ENCODE measurements at regions not wholly inside any gene's neighbourhood (a gene's known extent, or its start where the extent isn't known, plus 50 kb on each side); places are given as distances from the start of the nearest gene placed in this dataset.

DNA sequence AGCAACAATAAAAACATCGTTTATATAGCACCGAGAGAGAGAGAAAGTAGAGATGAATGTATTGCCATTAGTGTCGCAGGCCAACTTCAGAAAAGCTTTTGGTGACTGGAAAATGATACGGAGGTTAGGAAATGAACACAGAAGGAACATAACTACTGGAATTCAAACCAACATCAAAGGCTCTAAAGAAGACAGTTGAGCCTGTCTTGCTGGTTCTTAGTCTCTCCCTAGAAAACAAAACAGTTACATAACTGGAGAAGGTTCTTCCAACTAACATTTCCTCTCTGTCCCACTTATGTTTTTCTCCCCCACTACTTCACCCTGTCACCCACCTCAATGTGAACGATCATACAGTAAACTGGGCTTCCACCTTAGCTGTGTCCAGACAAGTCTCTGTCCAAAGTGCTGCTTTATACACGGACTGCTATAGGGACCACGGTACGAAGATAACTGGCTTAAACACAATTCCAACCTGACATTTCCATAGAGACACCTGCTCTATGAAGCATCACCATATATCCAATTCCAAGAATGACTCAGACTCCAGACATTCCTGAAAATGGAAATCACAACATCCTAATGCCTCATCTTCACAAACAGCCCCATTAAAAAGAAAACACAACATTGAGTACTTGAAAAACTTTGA is 85.2 kb upstream of the ARHGAP32 start:
- no peak for DNase-seq
- TF ChIP-seq, protein P1, sequence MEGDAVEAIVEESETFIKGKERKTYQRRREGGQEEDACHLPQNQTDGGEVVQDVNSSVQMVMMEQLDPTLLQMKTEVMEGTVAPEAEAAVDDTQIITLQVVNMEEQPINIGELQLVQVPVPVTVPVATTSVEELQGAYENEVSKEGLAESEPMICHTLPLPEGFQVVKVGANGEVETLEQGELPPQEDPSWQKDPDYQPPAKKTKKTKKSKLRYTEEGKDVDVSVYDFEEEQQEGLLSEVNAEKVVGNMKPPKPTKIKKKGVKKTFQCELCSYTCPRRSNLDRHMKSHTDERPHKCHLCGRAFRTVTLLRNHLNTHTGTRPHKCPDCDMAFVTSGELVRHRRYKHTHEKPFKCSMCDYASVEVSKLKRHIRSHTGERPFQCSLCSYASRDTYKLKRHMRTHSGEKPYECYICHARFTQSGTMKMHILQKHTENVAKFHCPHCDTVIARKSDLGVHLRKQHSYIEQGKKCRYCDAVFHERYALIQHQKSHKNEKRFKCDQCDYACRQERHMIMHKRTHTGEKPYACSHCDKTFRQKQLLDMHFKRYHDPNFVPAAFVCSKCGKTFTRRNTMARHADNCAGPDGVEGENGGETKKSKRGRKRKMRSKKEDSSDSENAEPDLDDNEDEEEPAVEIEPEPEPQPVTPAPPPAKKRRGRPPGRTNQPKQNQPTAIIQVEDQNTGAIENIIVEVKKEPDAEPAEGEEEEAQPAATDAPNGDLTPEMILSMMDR (IDR thresholded peaks at IDR 0.05; ENCODE audit: low read depth, low read length) = no peak
- no peaks in the 10 kb centered on the region for H3K36me3 ChIP-seq
- H3K27me3 ChIP-seq (ENCODE audit: insufficient read depth, low read depth, severe bottlenecking) = no peaks in the 10 kb centered on the region
- no peak overlapping the region for H3K4me3 ChIP-seq (ENCODE audit: low read depth, low read length)
- H3K27ac ChIP-seq = no peak overlapping the region
- no peaks in the 10 kb centered on the region for H3K9me3 ChIP-seq (ENCODE audit: severe bottlenecking)

DNA sequence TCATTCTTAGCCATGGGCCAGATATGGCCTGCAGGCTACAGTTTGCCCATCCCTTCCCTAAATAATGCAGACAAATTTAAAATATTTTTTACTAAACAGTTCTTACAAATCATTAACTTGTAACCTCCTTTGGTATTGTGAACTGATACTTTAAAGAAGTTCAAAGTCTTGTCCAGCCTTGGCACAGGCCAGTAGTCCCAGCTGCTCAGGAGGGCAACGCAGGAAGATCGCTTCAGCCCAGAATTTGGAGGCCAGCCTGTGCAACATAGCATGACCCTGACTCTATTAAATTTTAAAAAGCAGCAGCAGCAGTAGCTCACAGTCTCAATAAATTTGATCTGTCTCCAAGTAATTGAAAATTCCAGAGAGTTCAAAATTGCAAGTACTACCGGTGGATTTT is 83.7 kb upstream of the ARHGAP32 start:
- TF ChIP-seq, protein P1 (IDR thresholded peaks at IDR 0.05; ENCODE audit: low read depth, low read length) = no peak
- Histone ChIP-seq H3K9me3 (ENCODE audit: severe bottlenecking) (no peaks in the 10 kb centered on the region), H3K36me3 (0 out of 2 replicates have a peak, but pooled peaks cover 3% of the 10 kb centered on the region), H3K27me3 (ENCODE audit: insufficient read depth, low read depth, severe bottlenecking) (no peaks in the 10 kb centered on the region), H3K27ac (no peak overlapping the region), H3K4me3 (ENCODE audit: low read depth, low read length) (no peak overlapping the region)
- no peak for DNase-seq

DNA sequence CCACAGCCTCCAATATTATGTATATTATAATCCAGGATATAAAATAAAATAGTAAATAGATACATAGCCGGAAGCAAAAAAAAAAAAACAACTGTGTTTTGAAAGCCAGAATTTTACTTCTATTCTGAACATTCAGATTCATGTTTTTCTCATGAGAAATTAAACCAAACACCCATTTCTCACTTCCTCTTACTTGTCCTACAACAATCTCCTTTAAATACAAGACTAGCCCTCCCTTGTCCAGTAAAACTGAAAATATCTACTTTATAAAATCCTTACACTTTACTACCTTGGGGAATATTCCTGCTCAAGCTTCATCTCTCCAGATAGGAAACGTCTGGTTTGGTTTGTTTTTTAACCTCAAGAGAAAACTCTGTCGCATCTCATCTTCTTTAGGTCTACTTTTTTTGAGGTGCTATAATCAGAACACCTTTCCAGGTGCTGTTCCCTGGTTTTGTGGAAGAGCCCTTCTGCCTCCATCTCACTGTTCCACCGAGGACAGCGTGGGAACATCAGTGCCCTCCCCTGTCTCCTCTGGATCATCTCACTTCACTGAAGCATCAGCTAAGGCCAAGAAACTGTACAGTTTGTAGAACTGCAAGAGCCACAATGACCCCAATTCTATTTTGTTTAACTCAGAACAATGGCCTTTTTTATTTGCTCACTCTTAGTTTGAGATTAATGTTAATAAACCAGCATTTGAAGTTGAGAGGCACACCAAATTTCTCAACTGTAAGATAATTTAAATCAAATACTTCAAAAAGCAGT is 82.0 kb upstream of the ARHGAP32 start:
- DNase-seq = no peak
- no peak overlapping the region for H3K27ac ChIP-seq
- H3K27me3 ChIP-seq (ENCODE audit: insufficient read depth, low read depth, severe bottlenecking) = no peaks in the 10 kb centered on the region
- TF ChIP-seq, protein P1 (IDR thresholded peaks at IDR 0.05; ENCODE audit: low read depth, low read length) = no peak
- H3K9me3 ChIP-seq (ENCODE audit: severe bottlenecking) = no peaks in the 10 kb centered on the region
- H3K4me3 ChIP-seq (ENCODE audit: low read depth, low read length) = no peak overlapping the region
- peaks cover 3% of the 10 kb centered on the region; the same call in 1 of the 2 replicates for H3K36me3 ChIP-seq

DNA sequence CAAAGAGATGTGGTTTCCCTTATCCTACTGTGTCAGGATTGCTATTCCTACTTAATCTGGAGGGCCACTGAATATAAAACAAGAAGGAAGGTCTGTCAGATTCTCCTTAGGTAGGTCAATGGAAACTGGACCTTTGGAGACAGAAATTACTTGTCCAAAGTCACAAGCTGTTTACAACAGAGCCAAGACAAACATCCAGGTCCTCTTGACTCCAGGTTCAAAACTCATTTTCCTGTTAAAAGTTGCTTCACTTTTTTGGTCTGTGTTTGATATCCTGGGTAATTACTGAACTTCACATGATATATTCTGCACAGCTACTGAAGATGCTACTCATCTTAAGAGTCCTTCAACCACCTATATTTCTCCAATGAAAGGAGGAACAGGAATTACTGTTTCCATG is 81.2 kb upstream of the ARHGAP32 start:
- Histone ChIP-seq H3K27me3 (ENCODE audit: insufficient read depth, low read depth, severe bottlenecking) (no peaks in the 10 kb centered on the region), H3K4me3 (ENCODE audit: low read depth, low read length) (no peak overlapping the region), H3K9me3 (ENCODE audit: severe bottlenecking) (no peaks in the 10 kb centered on the region), H3K27ac (no peak overlapping the region), H3K36me3 (peaks cover 3% of the 10 kb centered on the region; the same call in 1 of the 2 replicates)
- TF ChIP-seq, protein P1 (IDR thresholded peaks at IDR 0.05; ENCODE audit: low read depth, low read length) = no peak
- no peak for DNase-seq

DNA sequence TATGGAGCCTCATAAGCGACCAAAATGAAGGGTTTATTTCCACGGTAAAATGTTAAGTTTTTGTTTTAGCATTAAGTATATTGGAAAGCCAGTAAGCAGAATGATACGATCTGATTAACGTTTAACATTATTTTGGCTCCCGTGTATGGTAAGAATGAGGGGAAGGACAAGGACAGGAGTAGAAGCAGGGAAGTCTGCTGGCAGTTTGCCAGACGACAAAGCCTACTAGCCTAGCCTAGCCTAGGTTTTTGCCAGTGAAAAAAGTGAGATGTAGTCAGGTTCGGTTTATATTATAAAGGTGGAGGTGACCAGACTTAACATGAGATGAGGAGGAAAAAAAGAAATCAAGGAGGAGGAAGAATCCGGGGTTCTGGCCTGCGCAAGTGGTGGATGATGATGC is 78.9 kb upstream of the ARHGAP32 start:
- peaks cover 3% of the 10 kb centered on the region; the same call in 1 of the 2 replicates for H3K36me3 ChIP-seq
- no peaks in the 10 kb centered on the region for H3K9me3 ChIP-seq (ENCODE audit: severe bottlenecking)
- TF ChIP-seq, protein P1 (IDR thresholded peaks at IDR 0.05; ENCODE audit: low read depth, low read length) = no peak
- no peak for DNase-seq
- H3K27ac ChIP-seq = no peak overlapping the region
- H3K4me3 ChIP-seq (ENCODE audit: low read depth, low read length) = no peak overlapping the region
- no peaks in the 10 kb centered on the region for H3K27me3 ChIP-seq (ENCODE audit: insufficient read depth, low read depth, severe bottlenecking)

Data from WERI-Rb-1 (cell line).